ENCODE measurements at regions not wholly inside any gene's neighbourhood (a gene's known extent, or its start where the extent isn't known, plus 50 kb on each side); places are given as distances from the start of the nearest gene placed in this dataset.

DNA sequence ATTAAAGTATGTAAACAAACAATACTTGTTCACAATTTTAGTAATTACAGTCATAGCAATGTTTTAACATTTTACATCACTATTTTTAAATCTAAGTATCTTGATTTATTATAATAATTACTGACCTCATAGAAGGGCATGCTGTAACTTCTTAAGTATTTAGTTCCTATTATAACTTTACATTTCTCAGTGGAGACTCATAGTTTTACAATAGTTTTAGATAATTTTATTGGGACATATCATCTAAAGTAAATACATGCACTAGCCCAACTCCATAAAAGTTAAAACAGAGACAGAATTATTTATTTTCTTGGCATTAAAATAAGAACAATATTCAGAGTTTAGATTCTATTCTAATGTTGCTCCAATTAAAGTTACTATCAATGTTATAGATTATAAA, 466.5 kb upstream of the BCHE start:
- ATAC-seq (no peak), DNase-seq (no peak)
- no peaks in the 10 kb centered on the region for H3K9me3 ChIP-seq
- H3K27ac ChIP-seq = no peak overlapping the region
- no peak overlapping the region for H3K4me3 ChIP-seq
- H3K36me3 ChIP-seq (replicated peaks in 1 of 2; ENCODE audit: insufficient read depth in 1 of 2, low read depth in 2 of 2) = no peaks in the 10 kb centered on the region
- TF ChIP-seq, protein P1, sequence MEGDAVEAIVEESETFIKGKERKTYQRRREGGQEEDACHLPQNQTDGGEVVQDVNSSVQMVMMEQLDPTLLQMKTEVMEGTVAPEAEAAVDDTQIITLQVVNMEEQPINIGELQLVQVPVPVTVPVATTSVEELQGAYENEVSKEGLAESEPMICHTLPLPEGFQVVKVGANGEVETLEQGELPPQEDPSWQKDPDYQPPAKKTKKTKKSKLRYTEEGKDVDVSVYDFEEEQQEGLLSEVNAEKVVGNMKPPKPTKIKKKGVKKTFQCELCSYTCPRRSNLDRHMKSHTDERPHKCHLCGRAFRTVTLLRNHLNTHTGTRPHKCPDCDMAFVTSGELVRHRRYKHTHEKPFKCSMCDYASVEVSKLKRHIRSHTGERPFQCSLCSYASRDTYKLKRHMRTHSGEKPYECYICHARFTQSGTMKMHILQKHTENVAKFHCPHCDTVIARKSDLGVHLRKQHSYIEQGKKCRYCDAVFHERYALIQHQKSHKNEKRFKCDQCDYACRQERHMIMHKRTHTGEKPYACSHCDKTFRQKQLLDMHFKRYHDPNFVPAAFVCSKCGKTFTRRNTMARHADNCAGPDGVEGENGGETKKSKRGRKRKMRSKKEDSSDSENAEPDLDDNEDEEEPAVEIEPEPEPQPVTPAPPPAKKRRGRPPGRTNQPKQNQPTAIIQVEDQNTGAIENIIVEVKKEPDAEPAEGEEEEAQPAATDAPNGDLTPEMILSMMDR (IDR thresholded peaks at IDR 0.05) = no peak
- no peak for TF ChIP-seq POLR2A (IDR thresholded peaks at IDR 0.05)
- intact Hi-C loops (cut with DNase I) = no loop called here
- H3K4me1 ChIP-seq = no peaks in the 10 kb centered on the region
- H3K27me3 ChIP-seq = no peaks in the 10 kb centered on the region

DNA sequence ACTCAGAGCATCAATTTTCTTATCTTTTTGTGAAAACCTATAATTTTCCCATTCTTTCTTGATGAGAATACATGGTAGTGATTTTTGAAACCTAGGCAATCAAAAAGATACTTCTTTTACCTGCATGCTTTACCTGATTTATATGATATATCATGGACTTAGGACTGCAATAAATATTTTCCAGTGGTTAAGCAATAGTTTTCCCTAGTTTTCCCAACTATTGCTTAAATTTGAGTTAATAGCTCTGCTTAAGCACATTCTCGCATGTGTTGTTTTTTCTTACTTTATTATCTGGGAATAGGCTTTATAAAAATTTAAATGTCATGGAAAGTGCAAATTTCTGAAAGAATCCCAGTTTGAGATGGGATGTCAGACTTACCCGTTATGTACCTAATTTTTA, 465.1 kb upstream of the BCHE start:
- no peak for TF ChIP-seq POLR2A (IDR thresholded peaks at IDR 0.05)
- TF ChIP-seq, protein P1 (IDR thresholded peaks at IDR 0.05) = no peak

DNA sequence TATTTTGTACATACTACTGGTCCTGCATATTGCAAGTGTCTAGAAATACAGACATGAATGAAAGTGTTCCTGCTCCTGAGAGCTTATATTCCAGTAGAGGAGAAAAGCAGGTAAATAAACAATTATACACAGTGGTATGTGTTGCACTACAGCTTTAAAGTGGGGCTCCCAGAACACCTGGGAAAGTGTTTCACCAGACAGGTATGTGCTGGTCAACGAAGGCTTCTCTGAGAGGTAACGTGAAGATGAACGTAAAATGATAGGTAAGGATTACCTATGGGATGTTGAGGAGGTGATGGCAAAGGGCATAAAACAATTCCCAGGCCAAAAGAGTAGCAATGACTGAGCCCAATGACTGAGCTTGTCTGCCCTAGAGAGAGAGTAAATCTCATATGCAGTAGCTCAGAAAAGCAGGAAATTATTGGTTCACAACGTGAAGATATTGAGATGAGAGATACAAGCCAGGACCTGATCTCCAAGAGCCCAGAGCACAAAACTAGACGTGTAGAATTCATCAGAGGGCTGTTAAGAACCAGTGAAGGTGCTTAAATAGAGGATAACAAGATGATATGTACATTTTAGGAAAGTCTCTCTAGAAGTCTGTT, 459.1 kb upstream of the BCHE start:
- DNase-seq (no peak), ATAC-seq (no peak)
- intact Hi-C loops (cut with DNase I) = no loop called here
- H3K27ac ChIP-seq = no peak overlapping the region
- H3K4me1 ChIP-seq = no peaks in the 10 kb centered on the region
- no peaks in the 10 kb centered on the region for H3K9me3 ChIP-seq
- 48 to 67% methylated on average over 5 of the region's 5 CpGs for WGBS, 2 donors
- no peaks in the 10 kb centered on the region for H3K27me3 ChIP-seq
- H3K4me3 ChIP-seq = no peak overlapping the region
- H3K36me3 ChIP-seq (replicated peaks in 1 of 2; ENCODE audit: insufficient read depth in 1 of 2, low read depth in 2 of 2) = no peaks in the 10 kb centered on the region
- TF ChIP-seq POLR2A (IDR thresholded peaks at IDR 0.05) = no peak
- TF ChIP-seq, protein P1 (IDR thresholded peaks at IDR 0.05) = no peak

More for the DNA sequence above, 465.1 kb upstream of the BCHE start:
- H3K4me1 ChIP-seq = no peaks in the 10 kb centered on the region
- H3K36me3 ChIP-seq (replicated peaks in 1 of 2; ENCODE audit: insufficient read depth in 1 of 2, low read depth in 2 of 2) = no peaks in the 10 kb centered on the region
- H3K27ac ChIP-seq = no peak overlapping the region
- no peaks in the 10 kb centered on the region for H3K27me3 ChIP-seq
- no peaks in the 10 kb centered on the region for H3K9me3 ChIP-seq
- no peak overlapping the region for H3K4me3 ChIP-seq
- intact Hi-C loops (cut with DNase I) = no loop called here
- ATAC-seq = no peak
- WGBS, 2 donors = 84 to 89% methylated on average over 2 of the region's 2 CpGs
- no peak for DNase-seq

DNA sequence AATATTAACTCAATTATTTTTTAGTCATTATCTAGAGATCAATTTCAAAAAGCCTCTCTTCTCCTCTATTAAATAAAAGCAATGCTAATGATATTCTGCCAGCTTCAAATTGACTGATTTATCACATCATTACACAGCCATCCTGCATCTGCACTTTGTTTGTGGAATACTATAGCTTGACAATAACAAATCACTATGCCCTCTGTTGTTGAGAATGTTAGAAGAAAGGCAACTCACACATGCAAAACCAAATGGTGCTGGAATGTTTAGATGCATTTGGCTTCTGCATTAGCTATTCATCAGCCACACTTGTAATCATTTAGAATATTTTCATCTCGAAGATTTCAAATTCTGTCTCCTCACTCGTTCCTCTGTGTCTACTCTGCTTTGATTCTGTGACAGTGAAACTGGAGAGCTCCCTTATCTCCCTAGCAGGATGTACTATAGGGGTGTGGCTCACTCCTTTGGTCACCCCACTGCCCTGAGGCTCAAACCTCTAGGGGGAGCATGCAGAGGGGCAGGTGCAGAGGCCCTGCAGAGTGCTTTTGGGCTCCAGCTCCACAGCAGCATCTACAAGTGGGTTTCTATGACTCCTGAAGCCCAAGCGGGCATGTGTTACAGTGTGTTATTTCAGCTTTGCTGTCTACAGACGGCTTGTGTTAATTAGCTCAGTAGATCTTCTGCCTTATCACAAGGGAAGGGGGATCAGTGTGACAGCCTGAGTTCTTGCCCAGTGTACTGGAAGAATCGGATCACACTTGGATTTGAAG, 454.1 kb upstream of the BCHE start:
- intact Hi-C loops (cut with DNase I) = no loop called here
- no peaks in the 10 kb centered on the region for H3K27me3 ChIP-seq
- DNase-seq = no peak
- no peak for ATAC-seq
- no peaks in the 10 kb centered on the region for H3K9me3 ChIP-seq
- TF ChIP-seq, protein P1 (IDR thresholded peaks at IDR 0.05) = no peak
- no peak for TF ChIP-seq POLR2A (IDR thresholded peaks at IDR 0.05)
- H3K27ac ChIP-seq = no peak overlapping the region
- H3K4me3 ChIP-seq = no peak overlapping the region
- no peaks in the 10 kb centered on the region for H3K4me1 ChIP-seq
- H3K36me3 ChIP-seq (replicated peaks in 1 of 2; ENCODE audit: insufficient read depth in 1 of 2, low read depth in 2 of 2) = no peaks in the 10 kb centered on the region
- 52 to 55% methylated on average over 5 of the region's 5 CpGs for WGBS, 2 donors

DNA sequence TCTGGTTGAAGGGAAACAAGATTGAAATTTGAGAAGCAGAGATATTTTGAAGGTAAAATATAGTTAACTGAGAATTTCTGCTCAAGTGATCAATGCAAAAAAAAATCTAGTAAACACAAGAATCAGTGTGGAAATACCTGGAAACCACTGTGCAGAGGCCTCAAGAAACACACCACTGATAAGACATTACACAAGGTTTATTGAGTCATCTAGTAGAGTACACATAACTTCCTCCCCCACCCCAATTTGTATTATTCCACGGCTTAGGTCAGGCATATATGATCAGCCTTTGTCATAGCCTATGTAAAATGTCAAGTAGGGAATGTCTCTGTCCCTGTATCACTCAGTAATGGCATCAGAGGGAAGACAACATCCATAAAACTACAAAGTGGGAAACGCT, 447.8 kb upstream of the BCHE start:
- DNase-seq (no peak), ATAC-seq (no peak)
- Histone ChIP-seq H3K4me1 (no peaks in the 10 kb centered on the region), H3K4me3 (no peak overlapping the region), H3K27ac (no peak overlapping the region), H3K9me3 (no peaks in the 10 kb centered on the region), H3K27me3 (no peaks in the 10 kb centered on the region), H3K36me3 (replicated peaks in 1 of 2; ENCODE audit: insufficient read depth in 1 of 2, low read depth in 2 of 2) (no peaks in the 10 kb centered on the region)
- WGBS, 2 donors = 61 to 65% methylated on average over 2 of the region's 2 CpGs
- TF ChIP-seq, protein P1 (IDR thresholded peaks at IDR 0.05) = no peak
- TF ChIP-seq POLR2A (IDR thresholded peaks at IDR 0.05) = no peak
- intact Hi-C loops (cut with DNase I) = no loop called here

Data from body of pancreas (tissue), 4 donors.